ENCODE measurements at regions not wholly inside any gene's neighbourhood (a gene's known extent, or its start where the extent isn't known, plus 50 kb on each side); places are given as distances from the start of the nearest gene placed in this dataset.

DNA sequence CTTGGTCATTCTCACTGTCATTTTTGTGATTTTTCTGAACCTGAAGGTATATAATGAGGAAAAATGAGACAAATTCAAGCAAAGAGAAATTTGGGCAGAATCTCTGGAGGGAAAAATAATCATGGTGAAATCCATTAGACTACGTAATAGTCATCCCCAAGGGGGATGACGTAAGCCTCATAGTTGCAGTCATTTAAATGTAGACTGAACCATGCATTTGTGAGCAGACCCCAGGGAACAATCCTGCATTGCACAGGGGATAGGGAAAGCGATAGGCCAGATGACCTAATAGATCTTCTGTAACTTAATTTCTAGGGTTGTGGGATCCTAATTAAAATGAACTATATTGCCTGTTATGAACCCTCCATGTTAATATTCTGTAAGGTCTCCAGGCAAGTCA, 167.4 kb upstream of the C1orf21 start:
- no peak for DNase-seq (ENCODE audit: low read depth, low spot score)
- ChIA-PET POLR2A (no interaction called here), CTCF (interaction anchor here (1.6 to 4.6 kb wide), 2 partner anchors 144 to 466 kb away, joined by 3 to 64 read pairs; no protein-coding TSS in a partner anchor)
- H3K4me3 ChIP-seq (ENCODE audit: low read depth, low read length), result no peak overlapping the region
- TF ChIP-seq, protein P1, sequence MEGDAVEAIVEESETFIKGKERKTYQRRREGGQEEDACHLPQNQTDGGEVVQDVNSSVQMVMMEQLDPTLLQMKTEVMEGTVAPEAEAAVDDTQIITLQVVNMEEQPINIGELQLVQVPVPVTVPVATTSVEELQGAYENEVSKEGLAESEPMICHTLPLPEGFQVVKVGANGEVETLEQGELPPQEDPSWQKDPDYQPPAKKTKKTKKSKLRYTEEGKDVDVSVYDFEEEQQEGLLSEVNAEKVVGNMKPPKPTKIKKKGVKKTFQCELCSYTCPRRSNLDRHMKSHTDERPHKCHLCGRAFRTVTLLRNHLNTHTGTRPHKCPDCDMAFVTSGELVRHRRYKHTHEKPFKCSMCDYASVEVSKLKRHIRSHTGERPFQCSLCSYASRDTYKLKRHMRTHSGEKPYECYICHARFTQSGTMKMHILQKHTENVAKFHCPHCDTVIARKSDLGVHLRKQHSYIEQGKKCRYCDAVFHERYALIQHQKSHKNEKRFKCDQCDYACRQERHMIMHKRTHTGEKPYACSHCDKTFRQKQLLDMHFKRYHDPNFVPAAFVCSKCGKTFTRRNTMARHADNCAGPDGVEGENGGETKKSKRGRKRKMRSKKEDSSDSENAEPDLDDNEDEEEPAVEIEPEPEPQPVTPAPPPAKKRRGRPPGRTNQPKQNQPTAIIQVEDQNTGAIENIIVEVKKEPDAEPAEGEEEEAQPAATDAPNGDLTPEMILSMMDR (IDR thresholded peaks at IDR 0.05; ENCODE audit: insufficient read depth, low read length, missing control alignments), result no peak

DNA sequence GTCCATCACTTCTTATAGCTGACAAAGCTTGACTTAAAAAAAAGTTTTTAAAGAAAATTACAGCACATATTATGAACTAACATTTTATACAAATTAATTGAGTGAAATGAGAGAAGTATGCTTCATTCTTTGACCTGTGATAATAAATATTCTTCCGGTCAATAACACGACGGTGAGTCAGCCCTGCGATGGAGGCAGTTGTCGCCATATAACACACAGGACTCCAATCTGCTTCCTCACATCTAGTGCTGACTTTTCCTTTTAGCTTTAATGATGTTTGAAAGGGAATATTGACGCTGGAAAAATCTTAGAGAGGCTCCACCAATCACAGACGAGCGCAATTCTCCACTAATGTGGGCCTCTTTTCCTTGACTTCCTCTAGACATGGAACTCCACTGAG, 166.9 kb upstream of the C1orf21 start:
- TF ChIP-seq, protein P1 (IDR thresholded peaks at IDR 0.05; ENCODE audit: insufficient read depth, low read length, missing control alignments), result no peak
- no peak for DNase-seq (ENCODE audit: low read depth, low spot score)
- CTCF ChIA-PET, result interaction anchor here (1.0 to 4.6 kb wide), 5 partner anchors 17 to 466 kb away, joined by 3 to 64 read pairs (median 3); no protein-coding TSS in a partner anchor
- no peak overlapping the region for H3K4me3 ChIP-seq (ENCODE audit: low read depth, low read length)
- POLR2A ChIA-PET, result no interaction called here

DNA sequence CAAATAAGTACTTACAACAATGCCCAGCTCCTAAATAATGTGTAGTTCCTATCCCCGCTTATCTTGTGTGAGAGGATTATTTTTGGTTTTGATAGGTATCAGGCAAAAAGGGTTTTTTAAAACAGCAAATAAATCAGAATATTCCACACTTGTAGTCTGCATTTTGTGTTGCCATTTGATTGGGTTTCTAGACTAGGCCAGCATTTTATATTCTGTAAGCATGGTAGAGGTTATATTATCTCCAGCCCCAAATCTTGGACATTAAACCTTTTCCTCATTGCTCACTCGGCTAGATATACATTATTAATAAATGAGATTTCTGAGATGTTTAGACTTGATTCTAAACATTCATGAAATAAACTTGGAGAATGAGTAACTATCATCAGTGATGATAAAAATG, 165.7 kb upstream of the C1orf21 start:
- TF ChIP-seq, protein P1 (IDR thresholded peaks at IDR 0.05; ENCODE audit: insufficient read depth, low read length, missing control alignments), result no peak
- no peak for DNase-seq (ENCODE audit: low read depth, low spot score)
- no peak overlapping the region for H3K4me3 ChIP-seq (ENCODE audit: low read depth, low read length)
- POLR2A ChIA-PET, result no interaction called here
- CTCF ChIA-PET, result interaction anchor here (0.8 to 4.6 kb wide), 23 partner anchors 8 to 471 kb away, joined by 3 to 64 read pairs (median 4); no protein-coding TSS in a partner anchor

DNA sequence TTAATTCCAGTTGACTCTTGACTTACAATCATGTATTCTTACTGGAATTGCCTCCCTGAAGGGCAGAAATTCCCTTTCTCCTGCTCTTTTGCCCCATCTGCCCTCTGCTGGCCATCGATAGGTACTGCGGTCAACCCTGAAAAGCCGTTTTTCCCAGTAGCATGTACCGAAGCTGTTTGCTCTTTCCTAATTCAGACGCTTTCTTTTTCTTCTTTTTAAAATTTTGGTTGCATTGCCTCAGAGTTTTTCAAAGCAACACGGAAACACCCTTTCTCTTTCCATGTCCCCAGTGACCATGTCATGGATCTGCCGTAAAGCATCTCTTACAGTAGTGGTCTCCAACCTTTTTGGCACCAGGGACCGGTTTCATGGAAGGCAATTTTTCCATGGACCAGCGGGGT, 164.2 kb upstream of the C1orf21 start:
- no peak overlapping the region for H3K4me3 ChIP-seq (ENCODE audit: low read depth, low read length)
- TF ChIP-seq, protein P1 (IDR thresholded peaks at IDR 0.05; ENCODE audit: insufficient read depth, low read length, missing control alignments), result peak; percentile 78
- ChIA-PET CTCF (interaction anchor here (0.7 to 4.6 kb wide), 36 partner anchors 8 to 477 kb away, joined by 3 to 64 read pairs (median 5); no protein-coding TSS in a partner anchor), POLR2A (no interaction called here)
- no peak for DNase-seq (ENCODE audit: low read depth, low spot score)

DNA sequence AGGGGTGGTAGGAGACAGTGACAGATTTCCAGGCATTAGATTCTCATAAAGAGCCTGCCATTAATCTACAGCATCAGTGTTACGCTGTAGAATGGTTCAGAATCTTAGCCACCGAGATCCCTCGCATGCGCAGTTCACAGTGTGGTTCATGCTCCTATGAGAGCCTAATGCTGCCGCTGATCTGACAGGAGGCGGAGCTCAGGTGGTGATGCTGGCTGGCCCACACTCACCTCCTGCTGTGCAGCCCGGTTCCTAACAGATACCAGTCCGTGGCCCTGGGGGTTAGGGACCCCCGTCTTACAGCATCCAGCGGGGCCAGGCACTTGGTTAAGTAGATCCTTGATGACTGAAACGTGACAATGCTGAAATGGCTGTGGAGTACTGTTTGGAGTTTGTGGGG, 163.6 kb upstream of the C1orf21 start:
- TF ChIP-seq, protein P1 (IDR thresholded peaks at IDR 0.05; ENCODE audit: insufficient read depth, low read length, missing control alignments), result no peak
- DNase-seq (ENCODE audit: low read depth, low spot score), result no peak
- CTCF ChIA-PET, result interaction anchor here (1.0 to 4.6 kb wide), 27 partner anchors 8 to 441 kb away, joined by 3 to 64 read pairs (median 5); no protein-coding TSS in a partner anchor
- no peak overlapping the region for H3K4me3 ChIP-seq (ENCODE audit: low read depth, low read length)
- POLR2A ChIA-PET, result no interaction called here

DNA sequence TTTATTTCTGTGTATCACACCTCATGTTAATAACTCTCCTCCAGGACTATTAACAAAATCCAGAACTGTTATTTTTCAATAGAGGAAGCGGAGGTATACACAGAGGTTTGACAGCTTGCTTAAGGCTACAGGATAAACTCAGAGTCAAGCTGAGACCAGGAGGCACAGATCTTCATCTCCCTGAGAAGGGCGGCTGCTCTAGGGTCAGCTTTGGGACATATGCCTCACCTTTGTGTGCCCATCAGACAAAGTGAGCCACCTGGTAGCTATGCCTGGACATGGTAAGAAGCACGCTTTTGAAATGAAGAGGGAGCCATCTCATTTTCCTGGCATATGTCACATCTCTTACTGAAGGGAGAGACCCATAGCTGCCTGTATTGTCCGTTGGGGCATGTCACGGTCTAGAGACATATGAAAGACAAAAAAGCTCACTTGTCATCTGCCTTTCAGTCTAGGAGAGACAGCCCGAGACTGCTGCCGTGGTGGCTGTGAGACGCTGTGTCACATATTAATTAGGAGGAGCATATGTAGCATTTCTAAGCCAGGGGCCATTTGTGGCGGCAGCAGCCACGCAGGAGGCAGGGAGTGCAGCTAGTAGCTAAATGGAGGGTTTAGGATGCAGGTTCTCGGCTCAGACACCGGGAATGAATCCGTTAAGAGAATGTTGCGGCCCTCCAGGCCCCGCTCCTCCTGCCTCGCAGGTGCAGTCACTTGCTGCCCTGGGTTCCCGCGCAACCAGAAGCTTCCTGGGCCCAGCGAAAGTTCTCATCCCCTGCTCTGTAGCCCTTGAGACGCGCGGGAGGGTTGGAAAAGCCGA, 161.3 kb upstream of the C1orf21 start:
- TF ChIP-seq, protein P1 (IDR thresholded peaks at IDR 0.05; ENCODE audit: insufficient read depth, low read length, missing control alignments), result no peak
- H3K4me3 ChIP-seq (ENCODE audit: low read depth, low read length), result no peak overlapping the region
- ChIA-PET POLR2A (no interaction called here), CTCF (interaction anchor here (1.0 to 4.1 kb wide), 15 partner anchors 12 to 466 kb away, joined by 3 to 38 read pairs (median 5); no protein-coding TSS in a partner anchor)
- no peak for DNase-seq (ENCODE audit: low read depth, low spot score)
